GM23338 (cell line): ENCODE measurements at regions not wholly inside any gene's neighbourhood (a gene's known extent, or its start where the extent isn't known, plus 50 kb on each side); places are given as distances from the start of the nearest gene placed in this dataset.

Experiments used
- ATAC-seq: fragments of 200-7000 bp; cut with Tn5 transposase; 3 replicates; pipeline ENCODE4 v1.9.1; 2020
- DNase-seq: peaks from one replicate; pipeline ENCODE4 v3.0.0-alpha.2; 2015; ENCODE audit warnings: low spot score
- H2AFZ ChIP-seq: fragments of 200-600 bp; sonication (generic); 2 replicates; pipeline ENCODE4 v1.8.0; 2016; ENCODE audit warnings: antibody characterized with exemption, mild to moderate bottlenecking, moderate library complexity
- H3F3A ChIP-seq: fragments of 200-600 bp; sonication (generic); replicated peaks from 2 replicates; pipeline ENCODE4 v1.8.0; 2017; ENCODE audit warnings: antibody characterized with exemption, mixed run types, low read depth
- H3K27ac ChIP-seq: fragments of 200-600 bp; sonication (generic); 2 replicates; pipeline ENCODE4 v1.6.1; 2016; ENCODE audit warnings: low read depth
- H3K27me3 ChIP-seq: fragments of 200-600 bp; sonication (generic); 2 replicates; pipeline ENCODE4 v1.8.0; 2016; ENCODE audit warnings: mild to moderate bottlenecking, mixed run types, moderate library complexity; ENCODE audit not compliant: insufficient read depth
- H3K36me3 ChIP-seq: fragments of 200-600 bp; sonication (generic); 2 replicates; pipeline ENCODE4 v1.8.0; 2016; ENCODE audit warnings: mild to moderate bottlenecking; ENCODE audit not compliant: insufficient read depth
- H3K4me1 ChIP-seq: fragments of 200-600 bp; sonication (generic); 2 replicates; pipeline ENCODE4 v1.8.0; 2016; ENCODE audit warnings: mild to moderate bottlenecking, moderate library complexity; ENCODE audit not compliant: insufficient read depth
- H3K4me2 ChIP-seq: fragments of 200-600 bp; sonication (generic); 2 replicates; pipeline ENCODE4 v1.7.1; 2017; ENCODE audit warnings: mixed run types
- H3K4me3 ChIP-seq: fragments of 200-600 bp; sonication (generic); 2 replicates; pipeline ENCODE4 v1.6.1; 2016; ENCODE audit warnings: mixed run types
- H3K79me2 ChIP-seq: fragments of 200-600 bp; sonication (generic); replicated peaks from 2 replicates; pipeline ENCODE4 v1.8.0; 2017; ENCODE audit warnings: mild to moderate bottlenecking; ENCODE audit not compliant: insufficient read depth
- H3K9me2 ChIP-seq: fragments of 200-600 bp; sonication (generic); 2 replicates; pipeline ENCODE4 v1.8.0; 2017; ENCODE audit not compliant: insufficient read depth
- H4K20me1 ChIP-seq: fragments of 200-600 bp; sonication (generic); replicated peaks from 2 replicates; pipeline ENCODE4 v1.8.0; 2017; ENCODE audit warnings: mild to moderate bottlenecking; ENCODE audit not compliant: insufficient read depth
- H3K27ac Mint-ChIP-seq: 2 replicates; pipeline ENCODE4 v1.8.0; 2020; ENCODE audit warnings: inconsistent platforms, mild to moderate bottlenecking, moderate library complexity, mixed read lengths
- H3K27me3 Mint-ChIP-seq: 3 replicates; pipeline ENCODE4 v1.8.0; 2022; ENCODE audit warnings: low read depth, mild to moderate bottlenecking, moderate library complexity, mixed read lengths, inconsistent platforms; ENCODE audit not compliant: insufficient read depth, poor library complexity
- H3K36me3 Mint-ChIP-seq: 3 replicates; pipeline ENCODE4 v1.8.0; 2021; ENCODE audit warnings: low read depth, mild to moderate bottlenecking, inconsistent platforms, moderate library complexity, mixed read lengths
- H3K4me1 Mint-ChIP-seq: 3 replicates; pipeline ENCODE4 v1.8.0; 2020; ENCODE audit warnings: mild to moderate bottlenecking, inconsistent platforms, mixed read lengths
- H3K4me3 Mint-ChIP-seq: 3 replicates; pipeline ENCODE4 v1.8.0; 2021; ENCODE audit warnings: moderate library complexity, mild to moderate bottlenecking, inconsistent platforms, mixed read lengths
- H3K9me3 Mint-ChIP-seq: 3 replicates; pipeline ENCODE4 v1.8.0; 2020; ENCODE audit warnings: moderate library complexity, mild to moderate bottlenecking, inconsistent platforms, mixed read lengths
- CREB1 ChIP-seq: fragments of 250-450 bp; sonication (Bioruptor Pico); IDR thresholded peaks from 2 replicates; pipeline ENCODE4 v1.5.0; 2020; ENCODE audit warnings: low read depth, mild to moderate bottlenecking, moderate library complexity
- EZH2 ChIP-seq: fragments of 200-600 bp; sonication (generic); IDR thresholded peaks from one replicate; pipeline ENCODE4 v1.8.0; 2017; ENCODE audit warnings: antibody characterized with exemption, mild to moderate bottlenecking, low read depth; ENCODE audit not compliant: unreplicated experiment
- EZH2phosphoT487 ChIP-seq: fragments of 200-600 bp; sonication (generic); IDR thresholded peaks from one replicate; pipeline ENCODE4 v1.8.1; 2018; ENCODE audit warnings: antibody characterized with exemption; ENCODE audit not compliant: unreplicated experiment
- JUNB ChIP-seq: IDR thresholded peaks from one replicate; pipeline ENCODE4 v1.6.1; 2016; ENCODE audit warnings: antibody characterized with exemption; ENCODE audit not compliant: unreplicated experiment
- POLR2AphosphoS5 ChIP-seq: IDR thresholded peaks from 2 replicates; pipeline ENCODE4 v1.6.1; 2016; ENCODE audit warnings: antibody characterized with exemption, low read depth
- STAT1 ChIP-seq: IDR thresholded peaks from one replicate; pipeline ENCODE4 v1.6.1; 2016; ENCODE audit warnings: antibody characterized with exemption; ENCODE audit not compliant: unreplicated experiment
- ZNF114 ChIP-seq: fragments of 250-450 bp; sonication (Bioruptor Pico); IDR thresholded peaks from 2 replicates; pipeline ENCODE4 v1.5.0; 2020; ENCODE audit warnings: mild to moderate bottlenecking, moderate library complexity
- ZNF331 ChIP-seq: fragments of 250-450 bp; sonication (Bioruptor Pico); IDR thresholded peaks from 2 replicates; pipeline ENCODE4 v1.5.0; 2020; ENCODE audit warnings: low read depth, mild to moderate bottlenecking, moderate library complexity
- TF ChIP-seq, protein P1 (sequence below): fragments of 250-450 bp; sonication (Bioruptor Pico); IDR thresholded peaks from 2 replicates; pipeline ENCODE4 v1.5.0; 2020; ENCODE audit warnings: mild to moderate bottlenecking, moderate library complexity
- TF ChIP-seq, protein P2 (sequence below): IDR thresholded peaks from one replicate; pipeline ENCODE4 v1.6.1; 2018; ENCODE audit warnings: antibody characterized with exemption; ENCODE audit not compliant: unreplicated experiment
- TF ChIP-seq, protein P3 (sequence below): IDR thresholded peaks from 2 replicates; pipeline ENCODE4 v1.6.1; 2016; ENCODE audit warnings: antibody characterized with exemption

DNA sequence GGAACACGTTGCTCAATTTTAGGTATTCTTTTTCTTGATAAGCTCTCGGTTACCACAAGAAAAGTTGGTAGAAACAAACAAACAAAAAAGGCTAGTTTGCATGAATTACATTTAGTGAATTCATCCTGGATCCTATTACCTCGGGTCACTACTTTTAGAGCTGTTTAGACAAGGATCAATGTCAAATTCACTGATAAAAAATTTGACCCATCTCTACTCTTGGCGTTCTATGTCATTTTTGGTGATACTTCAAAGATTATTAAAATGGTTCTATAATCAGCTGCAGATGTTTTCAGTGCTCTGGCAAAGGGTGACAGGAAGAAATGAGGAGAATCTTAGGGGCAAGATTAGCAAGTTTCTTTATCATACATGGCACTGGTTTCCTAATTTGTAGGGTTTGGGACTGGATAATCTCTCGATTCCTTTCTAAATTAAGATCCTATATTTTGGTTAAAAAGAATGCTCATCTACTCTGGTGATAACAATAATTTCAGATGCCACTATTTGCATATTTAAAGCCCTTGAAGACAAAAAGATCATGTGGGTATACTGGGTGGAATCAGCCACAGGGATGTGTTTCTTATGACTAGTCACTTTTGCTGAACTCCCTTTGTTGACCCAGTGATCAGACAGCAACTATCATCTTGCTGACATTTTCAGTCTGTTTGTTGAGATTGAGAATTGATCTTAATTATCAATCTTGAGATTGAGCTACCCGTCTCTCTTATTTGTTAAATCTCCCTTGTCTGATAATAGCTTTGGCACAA is 442.9 kb downstream of the AASDHPPT start (continued):
- TF ChIP-seq, protein P1, sequence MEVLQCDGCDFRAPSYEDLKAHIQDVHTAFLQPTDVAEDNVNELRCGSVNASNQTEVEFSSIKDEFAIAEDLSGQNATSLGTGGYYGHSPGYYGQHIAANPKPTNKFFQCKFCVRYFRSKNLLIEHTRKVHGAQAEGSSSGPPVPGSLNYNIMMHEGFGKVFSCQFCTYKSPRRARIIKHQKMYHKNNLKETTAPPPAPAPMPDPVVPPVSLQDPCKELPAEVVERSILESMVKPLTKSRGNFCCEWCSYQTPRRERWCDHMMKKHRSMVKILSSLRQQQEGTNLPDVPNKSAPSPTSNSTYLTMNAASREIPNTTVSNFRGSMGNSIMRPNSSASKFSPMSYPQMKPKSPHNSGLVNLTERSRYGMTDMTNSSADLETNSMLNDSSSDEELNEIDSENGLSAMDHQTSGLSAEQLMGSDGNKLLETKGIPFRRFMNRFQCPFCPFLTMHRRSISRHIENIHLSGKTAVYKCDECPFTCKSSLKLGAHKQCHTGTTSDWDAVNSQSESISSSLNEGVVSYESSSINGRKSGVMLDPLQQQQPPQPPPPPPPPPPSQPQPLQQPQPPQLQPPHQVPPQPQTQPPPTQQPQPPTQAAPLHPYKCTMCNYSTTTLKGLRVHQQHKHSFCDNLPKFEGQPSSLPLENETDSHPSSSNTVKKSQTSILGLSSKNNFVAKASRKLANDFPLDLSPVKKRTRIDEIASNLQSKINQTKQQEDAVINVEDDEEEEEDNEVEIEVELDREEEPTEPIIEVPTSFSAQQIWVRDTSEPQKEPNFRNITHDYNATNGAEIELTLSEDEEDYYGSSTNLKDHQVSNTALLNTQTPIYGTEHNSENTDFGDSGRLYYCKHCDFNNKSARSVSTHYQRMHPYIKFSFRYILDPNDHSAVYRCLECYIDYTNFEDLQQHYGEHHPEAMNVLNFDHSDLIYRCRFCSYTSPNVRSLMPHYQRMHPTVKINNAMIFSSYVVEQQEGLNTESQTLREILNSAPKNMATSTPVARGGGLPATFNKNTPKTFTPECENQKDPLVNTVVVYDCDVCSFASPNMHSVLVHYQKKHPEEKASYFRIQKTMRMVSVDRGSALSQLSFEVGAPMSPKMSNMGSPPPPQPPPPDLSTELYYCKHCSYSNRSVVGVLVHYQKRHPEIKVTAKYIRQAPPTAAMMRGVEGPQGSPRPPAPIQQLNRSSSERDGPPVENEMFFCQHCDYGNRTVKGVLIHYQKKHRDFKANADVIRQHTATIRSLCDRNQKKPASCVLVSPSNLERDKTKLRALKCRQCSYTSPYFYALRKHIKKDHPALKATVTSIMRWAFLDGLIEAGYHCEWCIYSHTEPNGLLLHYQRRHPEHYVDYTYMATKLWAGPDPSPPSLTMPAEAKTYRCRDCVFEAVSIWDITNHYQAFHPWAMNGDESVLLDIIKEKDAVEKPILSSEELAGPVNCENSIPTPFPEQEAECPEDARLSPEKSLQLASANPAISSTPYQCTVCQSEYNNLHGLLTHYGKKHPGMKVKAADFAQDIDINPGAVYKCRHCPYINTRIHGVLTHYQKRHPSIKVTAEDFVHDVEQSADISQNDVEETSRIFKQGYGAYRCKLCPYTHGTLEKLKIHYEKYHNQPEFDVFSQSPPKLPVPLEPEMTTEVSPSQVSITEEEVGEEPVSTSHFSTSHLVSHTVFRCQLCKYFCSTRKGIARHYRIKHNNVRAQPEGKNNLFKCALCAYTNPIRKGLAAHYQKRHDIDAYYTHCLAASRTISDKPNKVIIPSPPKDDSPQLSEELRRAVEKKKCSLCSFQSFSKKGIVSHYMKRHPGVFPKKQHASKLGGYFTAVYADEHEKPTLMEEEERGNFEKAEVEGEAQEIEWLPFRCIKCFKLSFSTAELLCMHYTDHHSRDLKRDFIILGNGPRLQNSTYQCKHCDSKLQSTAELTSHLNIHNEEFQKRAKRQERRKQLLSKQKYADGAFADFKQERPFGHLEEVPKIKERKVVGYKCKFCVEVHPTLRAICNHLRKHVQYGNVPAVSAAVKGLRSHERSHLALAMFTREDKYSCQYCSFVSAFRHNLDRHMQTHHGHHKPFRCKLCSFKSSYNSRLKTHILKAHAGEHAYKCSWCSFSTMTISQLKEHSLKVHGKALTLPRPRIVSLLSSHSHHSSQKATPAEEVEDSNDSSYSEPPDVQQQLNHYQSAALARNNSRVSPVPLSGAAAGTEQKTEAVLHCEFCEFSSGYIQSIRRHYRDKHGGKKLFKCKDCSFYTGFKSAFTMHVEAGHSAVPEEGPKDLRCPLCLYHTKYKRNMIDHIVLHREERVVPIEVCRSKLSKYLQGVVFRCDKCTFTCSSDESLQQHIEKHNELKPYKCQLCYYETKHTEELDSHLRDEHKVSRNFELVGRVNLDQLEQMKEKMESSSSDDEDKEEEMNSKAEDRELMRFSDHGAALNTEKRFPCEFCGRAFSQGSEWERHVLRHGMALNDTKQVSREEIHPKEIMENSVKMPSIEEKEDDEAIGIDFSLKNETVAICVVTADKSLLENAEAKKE (CRISPR knock-in tag): no peak
- no peak for TF ChIP-seq POLR2AphosphoS5

DNA sequence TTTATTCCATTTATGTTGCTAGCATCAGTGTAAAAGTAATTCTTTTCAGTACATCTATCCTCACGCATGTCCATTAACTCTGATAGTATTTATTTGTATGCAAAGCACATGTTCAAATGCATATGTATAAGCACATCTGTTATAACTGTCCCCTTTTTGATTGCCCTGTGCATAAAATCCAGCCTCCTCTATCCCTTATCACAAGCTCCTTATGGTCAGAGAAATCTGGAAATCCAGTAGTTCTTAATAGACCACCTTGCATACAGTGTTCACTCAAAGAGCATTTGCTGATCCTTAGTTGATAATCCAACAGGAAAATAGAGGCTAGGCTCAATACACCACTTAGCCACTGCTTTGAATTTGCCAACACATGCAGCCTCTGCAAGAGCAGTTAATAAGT is 443.5 kb downstream of the AASDHPPT start:
- Histone ChIP-seq H3K79me2 (no peaks in the 10 kb centered on the region), H3K36me3 (no peaks in the 10 kb centered on the region), H3K27ac (no peak overlapping the region), H2AFZ (no peak overlapping the region), H4K20me1 (no peaks in the 10 kb centered on the region), H3K4me2 (no peak overlapping the region), H3K4me1 (peaks cover 5% of the 10 kb centered on the region; the same call in 1 of the 2 replicates), H3F3A (no peaks in the 10 kb centered on the region), H3K9me2 (0 out of 2 replicates have a peak, but pooled peaks cover 2% of the 10 kb centered on the region), H3K4me3 (no peak overlapping the region), H3K27me3 (no peaks in the 10 kb centered on the region)
- H3K27me3 Mint-ChIP-seq: no peaks in the 10 kb centered on the region
- DNase-seq: no peak
- no peak overlapping the region for H3K4me3 Mint-ChIP-seq
- H3K27ac Mint-ChIP-seq: no peak overlapping the region
- no peaks in the 10 kb centered on the region for H3K36me3 Mint-ChIP-seq
- peaks cover 3% of the 10 kb centered on the region; the same call in 2 of the 3 replicates for H3K4me1 Mint-ChIP-seq
- H3K9me3 Mint-ChIP-seq: no peaks in the 10 kb centered on the region
- ATAC-seq: no peak
- TF ChIP-seq CREB1 (CRISPR knock-in tag) (no peak), ZNF114 (CRISPR knock-in tag) (no peak), EZH2phosphoT487 (no peak), EZH2 (no peak), STAT1 (no peak), ZNF331 (no peak), JUNB (no peak), POLR2AphosphoS5 (no peak)
- TF ChIP-seq, protein P2, sequence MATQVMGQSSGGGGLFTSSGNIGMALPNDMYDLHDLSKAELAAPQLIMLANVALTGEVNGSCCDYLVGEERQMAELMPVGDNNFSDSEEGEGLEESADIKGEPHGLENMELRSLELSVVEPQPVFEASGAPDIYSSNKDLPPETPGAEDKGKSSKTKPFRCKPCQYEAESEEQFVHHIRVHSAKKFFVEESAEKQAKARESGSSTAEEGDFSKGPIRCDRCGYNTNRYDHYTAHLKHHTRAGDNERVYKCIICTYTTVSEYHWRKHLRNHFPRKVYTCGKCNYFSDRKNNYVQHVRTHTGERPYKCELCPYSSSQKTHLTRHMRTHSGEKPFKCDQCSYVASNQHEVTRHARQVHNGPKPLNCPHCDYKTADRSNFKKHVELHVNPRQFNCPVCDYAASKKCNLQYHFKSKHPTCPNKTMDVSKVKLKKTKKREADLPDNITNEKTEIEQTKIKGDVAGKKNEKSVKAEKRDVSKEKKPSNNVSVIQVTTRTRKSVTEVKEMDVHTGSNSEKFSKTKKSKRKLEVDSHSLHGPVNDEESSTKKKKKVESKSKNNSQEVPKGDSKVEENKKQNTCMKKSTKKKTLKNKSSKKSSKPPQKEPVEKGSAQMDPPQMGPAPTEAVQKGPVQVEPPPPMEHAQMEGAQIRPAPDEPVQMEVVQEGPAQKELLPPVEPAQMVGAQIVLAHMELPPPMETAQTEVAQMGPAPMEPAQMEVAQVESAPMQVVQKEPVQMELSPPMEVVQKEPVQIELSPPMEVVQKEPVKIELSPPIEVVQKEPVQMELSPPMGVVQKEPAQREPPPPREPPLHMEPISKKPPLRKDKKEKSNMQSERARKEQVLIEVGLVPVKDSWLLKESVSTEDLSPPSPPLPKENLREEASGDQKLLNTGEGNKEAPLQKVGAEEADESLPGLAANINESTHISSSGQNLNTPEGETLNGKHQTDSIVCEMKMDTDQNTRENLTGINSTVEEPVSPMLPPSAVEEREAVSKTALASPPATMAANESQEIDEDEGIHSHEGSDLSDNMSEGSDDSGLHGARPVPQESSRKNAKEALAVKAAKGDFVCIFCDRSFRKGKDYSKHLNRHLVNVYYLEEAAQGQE: no peak
- TF ChIP-seq, protein P3, sequence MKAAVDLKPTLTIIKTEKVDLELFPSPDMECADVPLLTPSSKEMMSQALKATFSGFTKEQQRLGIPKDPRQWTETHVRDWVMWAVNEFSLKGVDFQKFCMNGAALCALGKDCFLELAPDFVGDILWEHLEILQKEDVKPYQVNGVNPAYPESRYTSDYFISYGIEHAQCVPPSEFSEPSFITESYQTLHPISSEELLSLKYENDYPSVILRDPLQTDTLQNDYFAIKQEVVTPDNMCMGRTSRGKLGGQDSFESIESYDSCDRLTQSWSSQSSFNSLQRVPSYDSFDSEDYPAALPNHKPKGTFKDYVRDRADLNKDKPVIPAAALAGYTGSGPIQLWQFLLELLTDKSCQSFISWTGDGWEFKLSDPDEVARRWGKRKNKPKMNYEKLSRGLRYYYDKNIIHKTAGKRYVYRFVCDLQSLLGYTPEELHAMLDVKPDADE: no peak
